Fibroblast of skin of back (primary cell): ENCODE measurements at regions not wholly inside any gene's neighbourhood (a gene's known extent, or its start where the extent isn't known, plus 50 kb on each side); places are given as distances from the start of the nearest gene placed in this dataset.

Source experiments
- DNase-seq: peaks from one replicate; pipeline ENCODE4 v3.0.0-alpha.2; 2013

DNA sequence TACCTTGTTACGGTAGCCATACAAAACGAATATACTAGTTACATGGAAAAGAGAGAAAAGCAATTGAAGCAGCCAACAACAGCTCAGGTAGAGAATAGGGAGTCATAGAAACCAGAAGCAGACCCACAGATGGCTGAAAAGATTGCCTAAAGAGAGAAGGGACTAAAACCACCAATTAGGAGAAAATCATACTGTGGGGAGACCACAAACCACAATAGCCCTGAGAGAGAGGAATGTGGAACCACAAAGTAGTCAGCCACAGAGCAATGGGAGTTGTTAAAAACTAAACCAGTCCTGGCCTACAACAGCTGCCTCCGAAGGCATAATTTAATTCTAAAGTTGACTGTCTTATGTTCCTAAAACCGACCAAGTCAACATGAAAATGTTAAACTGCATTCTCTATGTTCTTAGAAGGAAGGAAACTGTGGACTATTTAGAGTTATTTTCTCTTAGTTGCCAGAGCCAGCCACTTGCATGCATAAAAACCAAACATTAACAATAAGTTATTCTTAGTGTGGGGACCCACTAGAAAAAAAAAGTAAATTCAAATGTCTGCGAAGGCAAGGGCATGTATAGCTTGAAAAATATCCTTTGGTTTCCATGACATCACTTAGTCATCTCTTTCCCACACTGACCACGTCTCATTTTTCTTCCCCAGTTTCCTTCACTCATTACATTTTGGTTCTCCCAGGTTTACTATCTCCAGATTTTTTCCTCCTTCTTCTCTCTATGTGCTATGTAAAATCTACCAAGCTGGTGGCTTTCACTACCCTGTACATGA, 398.1 kb downstream of the NOVA1 start:
- peak; percentile 71 for DNase-seq

DNA sequence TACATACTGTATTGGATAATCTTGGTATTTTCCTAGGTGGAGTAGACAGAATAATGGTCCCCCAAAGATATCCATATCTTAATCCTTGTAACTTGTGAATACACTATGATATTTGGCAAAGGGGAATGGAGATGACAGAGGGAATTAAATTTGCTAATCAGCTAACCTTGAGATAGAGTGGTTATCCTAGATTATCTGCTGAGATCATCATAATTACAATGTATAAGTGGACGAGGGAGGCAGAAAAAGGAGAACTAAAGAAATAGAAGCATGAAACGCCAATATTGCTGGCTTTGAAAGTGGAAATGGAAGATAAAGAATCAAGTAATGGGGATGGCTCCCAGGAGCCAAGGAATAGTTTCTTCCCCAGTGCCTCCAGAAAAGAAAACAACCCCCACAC, 398.7 kb downstream of the NOVA1 start:
- DNase-seq, result no peak

DNA sequence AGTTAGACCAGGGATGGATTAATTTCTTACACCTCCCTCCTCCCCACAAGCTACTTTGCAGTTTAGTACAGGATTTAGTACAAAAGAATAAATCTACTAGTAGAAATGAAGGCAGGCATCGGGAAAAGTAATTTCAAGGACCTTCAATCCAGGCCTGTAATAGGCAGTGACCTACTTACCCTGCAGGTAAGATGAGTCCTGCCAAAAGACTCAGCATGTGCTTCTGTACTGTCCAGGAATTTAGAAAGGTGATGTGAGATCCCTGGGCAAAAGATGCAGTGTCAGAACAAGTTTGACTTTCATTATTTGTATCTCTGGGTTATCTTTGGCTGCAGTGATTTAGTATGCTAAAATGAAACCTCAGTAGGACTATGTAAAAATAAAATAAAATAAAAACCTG, 403.0 kb downstream of the NOVA1 start:
- no peak for DNase-seq

DNA sequence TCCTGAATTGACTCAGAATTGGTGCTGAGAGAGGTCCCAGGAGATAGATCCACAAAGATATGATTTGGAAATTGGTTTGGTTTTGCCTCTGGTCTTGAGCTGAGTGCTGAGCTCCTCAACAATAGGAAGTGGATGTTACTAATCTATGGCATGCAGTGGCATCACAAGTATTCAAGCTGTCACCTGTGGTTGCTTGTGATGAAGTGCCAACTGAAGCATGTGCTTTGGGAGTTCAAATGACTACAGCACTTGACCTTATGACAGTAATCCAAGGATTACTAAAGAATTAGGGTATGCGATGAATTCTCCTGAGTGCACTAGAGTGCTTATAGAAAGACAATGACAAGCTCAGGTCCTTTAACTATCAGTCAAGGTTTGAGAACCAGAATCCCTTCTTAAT, 406.2 kb downstream of the NOVA1 start:
- no peak for DNase-seq

DNA sequence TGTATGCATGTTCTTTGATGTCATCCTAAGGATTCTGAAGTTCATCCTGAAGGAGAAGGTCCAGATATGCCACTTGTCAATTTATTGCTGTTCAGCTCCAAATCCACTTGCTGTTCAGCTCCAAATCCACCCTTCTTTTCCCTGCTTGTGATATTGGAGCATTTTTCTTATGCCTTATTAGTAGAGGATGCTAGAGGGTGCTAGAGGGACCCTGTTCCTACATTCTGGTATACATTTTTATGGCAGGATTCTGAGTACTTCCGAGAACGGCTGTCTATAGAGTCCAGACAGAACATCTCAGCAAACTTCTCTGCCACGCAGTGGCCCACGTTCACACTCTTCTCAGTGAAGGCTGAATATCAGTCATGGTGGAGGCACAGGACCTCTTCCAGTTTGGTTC, 406.7 kb downstream of the NOVA1 start:
- DNase-seq, result no peak

DNA sequence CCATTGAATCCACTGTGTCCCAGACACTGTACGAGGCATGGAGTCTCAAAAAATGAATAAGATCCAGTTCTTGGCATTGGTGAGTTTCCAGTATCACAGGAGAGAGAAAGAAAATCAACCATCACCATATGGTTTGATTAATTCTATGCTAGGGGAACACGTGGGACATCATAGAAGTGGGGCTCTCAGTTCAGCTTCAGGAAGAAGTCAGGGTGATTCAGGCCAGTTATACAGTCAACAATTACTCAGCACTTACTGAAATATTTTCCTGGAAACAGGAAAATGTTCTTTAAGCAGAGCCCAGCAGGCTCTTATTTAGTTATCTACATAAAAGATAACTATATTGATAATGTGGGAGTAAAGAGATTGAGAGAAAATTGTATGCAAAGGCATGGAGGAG, 407.2 kb downstream of the NOVA1 start:
- DNase-seq, result no peak

DNA sequence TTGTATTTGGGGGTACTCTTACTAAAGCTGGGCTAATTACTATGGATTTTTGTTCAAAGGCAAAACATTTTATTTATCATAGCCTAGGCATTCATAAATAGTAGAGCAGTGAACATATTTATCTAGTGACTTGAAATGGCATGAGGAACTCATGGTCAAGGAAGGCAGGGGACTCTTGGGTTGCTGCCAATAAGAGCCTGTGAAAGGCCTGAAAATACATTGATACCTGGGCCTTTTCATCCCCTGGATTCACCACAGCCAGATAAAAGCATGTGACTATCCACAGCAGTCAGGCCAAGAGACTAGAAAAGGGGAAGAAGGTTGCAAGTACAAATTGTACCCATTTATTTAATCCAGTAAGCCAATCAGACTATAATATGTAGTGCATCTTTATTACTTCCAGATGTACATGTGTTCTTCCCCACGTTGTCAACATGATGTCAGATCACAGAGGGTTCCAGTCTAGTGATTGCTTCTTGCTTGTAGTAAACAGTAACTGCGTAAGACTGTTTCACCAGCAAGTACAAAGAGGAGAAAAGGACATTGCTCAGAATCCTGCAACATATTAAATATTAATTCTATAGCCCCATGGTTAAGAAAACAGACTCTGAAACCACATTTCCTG, 409.7 kb downstream of the NOVA1 start:
- DNase-seq, result no peak

DNA sequence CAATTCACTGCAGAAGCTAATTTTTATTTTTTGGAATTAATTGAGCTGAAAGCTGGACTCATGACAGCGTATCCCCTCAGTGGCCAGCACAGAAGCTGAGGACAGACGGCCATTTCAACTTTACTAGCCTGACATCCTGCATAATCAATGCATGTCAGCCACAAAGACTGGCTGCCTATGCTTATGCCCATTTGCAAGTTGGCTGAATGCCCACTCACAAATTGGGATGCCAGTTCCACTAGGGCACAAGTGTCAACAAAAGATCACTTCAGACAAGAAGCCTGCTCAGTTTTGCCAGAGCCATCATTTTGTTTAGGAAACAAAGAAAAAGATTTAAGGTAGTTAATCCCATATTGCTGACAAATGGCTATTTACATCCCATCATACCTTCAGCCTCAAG, 417.6 kb downstream of the NOVA1 start:
- DNase-seq, result no peak

DNA sequence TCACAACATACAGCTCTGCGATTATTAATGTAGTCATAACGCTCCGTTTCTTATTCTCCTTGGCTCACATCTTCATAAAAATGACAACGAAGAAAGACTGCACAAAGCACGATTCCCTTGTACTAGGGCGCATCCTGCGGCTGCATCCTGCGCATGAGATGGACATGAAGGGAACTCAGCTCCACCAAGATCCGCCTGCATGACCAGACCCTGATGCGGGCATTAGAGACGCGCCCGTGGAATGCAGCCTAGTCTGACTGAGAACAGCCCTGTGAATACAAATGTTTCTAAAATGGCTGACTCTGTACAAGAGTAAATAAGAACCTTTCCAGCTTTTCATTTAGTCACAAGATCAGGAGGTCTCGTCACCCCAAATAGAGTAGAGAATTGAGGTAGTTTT, 422.2 kb downstream of the NOVA1 start:
- DNase-seq, result no peak

DNA sequence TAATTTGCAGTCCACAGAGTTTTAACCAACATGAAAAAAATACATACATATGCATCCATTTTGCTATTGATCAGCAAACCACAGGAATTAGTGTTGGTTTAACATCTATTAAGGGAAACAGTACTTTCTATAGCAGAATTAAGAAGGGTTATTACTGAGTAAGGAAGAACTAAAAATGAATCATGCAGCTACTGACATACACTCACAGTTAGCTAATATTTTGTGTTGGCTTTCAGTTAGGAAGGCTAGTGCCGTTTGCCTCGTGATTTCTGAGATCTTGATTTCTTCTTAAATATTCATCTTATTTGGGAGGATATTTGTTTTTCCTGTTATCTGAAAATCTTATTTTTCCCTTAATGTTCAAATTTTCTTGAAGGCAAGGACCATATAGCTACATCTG, 423.4 kb downstream of the NOVA1 start:
- DNase-seq, result no peak

DNA sequence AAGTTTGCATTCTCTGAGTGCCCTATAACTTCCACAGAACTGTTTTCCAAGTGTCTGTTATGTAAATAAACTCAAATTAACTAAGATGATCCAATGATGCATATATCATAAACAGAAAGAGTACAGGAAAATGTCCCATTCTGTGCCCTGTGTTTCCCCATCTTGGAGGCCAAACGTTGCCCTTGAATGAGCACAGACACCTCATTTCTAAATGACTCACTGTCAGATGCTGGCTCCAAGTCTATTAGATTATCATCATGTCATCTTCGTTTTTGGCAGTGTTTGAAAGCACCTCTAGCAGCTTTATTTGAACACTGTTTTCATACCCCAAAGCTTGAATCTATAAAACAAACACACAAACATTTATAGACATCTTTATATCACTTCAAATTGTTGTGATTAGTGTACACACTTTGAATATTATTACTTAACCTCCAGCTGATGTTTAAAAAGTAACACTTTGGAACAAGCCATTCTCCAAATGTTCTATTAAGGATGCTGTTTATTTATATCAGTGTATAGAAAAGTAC, 424.2 kb downstream of the NOVA1 start:
- no peak for DNase-seq

DNA sequence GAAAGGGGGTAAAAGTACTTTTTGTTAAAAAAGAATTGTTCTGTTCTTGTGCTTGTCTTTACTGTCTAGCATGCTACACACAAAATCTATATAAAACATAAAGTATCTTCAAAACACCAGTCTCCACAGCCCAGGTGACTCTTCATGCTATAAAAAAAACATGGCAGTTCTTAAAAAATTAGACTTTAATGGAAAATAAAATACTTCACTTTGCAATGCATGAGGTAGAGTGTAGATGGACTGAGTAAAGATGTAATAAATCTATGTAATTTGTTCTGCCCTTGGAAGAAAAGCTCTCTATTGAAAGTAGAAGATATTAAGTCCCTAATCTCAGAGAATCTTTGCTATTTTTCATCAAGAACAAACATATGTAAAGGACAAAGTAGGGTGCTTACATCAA, 425.4 kb downstream of the NOVA1 start:
- no peak for DNase-seq

DNA sequence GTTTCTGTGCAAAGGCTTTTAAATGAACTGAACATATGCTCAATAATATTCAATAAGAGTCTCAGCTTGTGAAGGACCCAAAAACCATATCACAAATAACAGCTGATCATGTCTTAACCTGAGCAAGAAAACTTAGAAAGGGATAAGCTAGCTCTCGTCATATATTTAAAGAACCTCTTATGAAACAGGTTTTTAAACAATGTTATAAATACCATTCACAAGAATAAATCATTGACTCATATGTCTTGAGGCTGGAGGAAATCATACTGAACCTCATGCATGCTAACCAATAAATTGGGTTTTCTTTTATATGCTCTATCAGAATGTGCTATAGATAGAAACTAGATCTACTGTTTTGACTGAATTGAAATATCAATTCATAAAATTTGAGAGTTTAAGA, 426.9 kb downstream of the NOVA1 start:
- DNase-seq, result no peak

DNA sequence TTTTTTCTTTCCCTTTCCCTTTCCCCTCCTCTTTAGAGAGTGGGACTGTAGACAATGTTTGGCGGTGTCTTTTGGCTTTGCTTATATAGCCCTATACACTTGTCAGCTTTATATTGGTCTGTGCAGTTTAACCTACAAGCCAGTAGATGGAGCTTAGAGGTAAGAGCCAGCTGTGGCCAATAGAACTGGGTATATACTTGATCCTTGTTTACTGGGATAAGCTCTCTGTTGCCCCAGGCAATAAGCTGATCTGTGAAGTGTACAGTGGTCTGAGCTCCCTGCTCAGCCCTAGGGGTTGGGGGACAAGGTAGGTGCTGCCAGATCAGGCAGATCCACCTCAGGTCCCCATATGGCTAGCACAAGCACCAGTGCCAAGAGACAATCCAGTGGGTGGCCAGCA, 434.1 kb downstream of the NOVA1 start:
- DNase-seq, result peak; percentile 23

DNA sequence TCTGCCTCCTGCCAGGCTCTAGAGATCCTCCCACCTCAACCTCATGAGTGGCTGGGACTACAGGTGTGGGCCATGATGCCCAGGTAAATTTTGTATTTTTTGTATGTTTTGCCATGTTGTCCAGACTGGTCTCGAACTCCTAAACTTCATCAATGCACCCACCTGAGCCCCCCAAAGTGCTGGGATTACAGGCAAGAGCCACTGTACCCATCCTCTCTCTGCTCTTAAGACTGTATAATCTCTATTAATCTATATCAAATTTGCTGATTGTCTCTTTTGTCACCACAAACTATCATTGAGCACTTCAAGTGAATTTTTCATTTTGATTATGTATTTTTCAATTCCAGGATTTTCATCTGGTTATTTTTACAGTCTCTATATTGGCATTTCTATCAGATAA, 440.3 kb downstream of the NOVA1 start:
- DNase-seq, result no peak

DNA sequence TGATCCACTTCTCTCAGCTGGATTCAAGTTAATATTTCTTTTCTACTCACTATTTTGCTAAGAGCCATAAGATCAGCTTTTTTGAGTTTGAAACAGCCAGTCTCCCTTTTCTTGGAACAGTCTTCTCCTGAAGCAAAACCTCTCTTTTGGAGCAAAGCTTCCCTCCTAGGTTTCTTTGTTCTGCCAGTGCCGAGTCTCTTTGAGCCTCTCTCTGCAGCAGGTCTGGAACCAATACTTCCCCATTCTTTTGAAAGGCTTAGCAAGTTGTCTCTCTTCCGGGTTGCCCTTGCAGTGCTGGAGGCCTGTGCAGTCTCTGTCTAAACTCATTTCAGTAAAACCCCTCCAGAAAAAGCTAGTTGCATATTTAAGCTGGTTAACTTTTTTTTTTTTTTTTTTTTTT, 454.8 kb downstream of the NOVA1 start:
- no peak for DNase-seq

DNA sequence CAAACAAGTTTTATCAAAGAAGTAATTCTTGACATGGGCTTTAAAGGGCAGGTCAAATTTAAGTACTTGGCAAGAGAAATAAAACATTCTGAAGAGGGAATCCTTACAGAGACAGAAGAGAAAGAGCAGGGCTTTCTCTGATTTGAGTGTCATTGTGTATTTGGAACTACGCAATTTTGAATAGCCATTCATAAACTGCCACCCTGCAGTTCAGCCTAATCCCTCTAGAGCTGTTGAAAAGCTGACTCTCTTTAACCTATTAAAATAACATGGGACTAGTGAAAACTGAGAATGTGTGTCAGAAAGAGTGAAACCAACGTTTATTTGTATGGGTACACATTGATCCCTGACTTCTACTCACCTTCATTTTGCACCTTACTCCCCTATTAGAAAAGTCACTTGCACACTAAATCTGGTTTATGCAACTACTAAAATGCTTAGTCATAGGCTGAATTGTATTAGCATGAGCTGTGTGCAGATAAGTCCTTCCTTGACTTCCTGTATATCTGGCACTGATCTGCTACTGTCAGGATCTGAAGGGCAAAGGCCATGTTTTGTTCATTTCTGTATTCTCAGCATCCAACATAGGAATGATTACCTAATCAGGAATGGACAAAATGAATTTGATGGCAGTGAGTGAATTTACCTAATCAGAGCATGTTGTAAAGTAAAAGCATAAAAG, 458.9 kb downstream of the NOVA1 start:
- DNase-seq, result peak; percentile 23

DNA sequence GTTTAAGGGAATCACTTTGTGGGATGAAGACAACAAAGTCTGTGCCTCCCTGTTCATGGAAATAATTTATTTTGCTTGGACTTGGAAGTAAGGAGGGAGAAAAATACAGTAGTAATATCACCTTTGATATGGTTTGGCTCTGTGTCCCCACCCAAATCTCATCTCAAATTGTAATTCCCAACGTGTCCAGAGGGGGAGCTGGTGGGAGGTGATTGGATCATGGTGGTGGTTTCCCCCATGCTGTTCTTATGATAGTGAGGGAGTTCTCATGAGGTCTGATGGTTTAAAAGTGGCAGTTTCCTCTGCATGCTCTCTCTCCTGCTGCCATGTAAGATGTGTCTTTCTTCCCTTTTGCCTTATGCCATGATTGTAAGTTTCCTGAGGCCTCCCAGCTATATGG, 460.7 kb downstream of the NOVA1 start:
- no peak for DNase-seq

DNA sequence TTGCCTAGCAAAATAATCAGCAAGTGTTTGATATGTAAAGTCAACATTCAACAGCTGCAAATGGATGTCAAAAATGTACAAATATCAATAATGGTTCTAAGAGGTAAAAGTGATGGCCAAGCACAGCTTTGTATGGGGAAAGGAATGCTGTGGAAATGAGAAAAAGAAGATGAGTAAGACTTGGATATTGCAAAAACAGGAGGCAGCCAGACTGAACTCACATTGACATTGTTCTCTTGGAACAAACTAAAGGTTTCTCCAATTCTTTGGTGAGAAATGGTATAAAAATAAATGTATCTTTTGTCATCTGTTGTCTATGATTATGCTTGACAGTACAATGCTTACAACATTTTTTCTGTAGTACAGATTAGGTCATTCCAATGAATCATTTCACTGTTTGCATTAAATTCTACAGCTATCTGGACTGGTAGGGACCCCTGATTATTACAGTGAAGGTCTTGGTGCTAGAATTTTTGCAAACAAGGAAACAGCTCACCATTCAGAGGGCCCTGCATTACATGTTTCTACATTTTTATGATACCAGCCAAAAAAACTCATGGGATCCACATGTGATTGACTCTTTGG, 465.7 kb downstream of the NOVA1 start:
- no peak for DNase-seq

DNA sequence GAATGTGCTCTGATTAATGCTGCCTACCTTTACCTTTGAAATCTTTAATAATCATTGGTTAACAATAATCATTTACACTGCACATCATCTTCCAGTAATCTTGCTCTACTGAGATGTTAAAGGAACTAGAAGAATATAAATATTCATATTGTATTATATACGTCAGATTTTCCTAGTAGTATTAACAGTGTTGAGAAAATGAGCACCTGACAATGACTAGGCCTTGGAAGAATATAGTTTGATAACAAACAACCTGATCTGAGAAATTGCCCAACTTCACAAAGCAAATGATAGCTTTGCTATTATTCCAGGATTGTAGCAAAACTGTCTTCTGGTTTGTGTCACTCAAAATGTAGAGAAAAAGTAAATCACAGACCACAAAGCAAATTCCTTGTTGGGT, 467.1 kb downstream of the NOVA1 start:
- DNase-seq, result no peak

DNA sequence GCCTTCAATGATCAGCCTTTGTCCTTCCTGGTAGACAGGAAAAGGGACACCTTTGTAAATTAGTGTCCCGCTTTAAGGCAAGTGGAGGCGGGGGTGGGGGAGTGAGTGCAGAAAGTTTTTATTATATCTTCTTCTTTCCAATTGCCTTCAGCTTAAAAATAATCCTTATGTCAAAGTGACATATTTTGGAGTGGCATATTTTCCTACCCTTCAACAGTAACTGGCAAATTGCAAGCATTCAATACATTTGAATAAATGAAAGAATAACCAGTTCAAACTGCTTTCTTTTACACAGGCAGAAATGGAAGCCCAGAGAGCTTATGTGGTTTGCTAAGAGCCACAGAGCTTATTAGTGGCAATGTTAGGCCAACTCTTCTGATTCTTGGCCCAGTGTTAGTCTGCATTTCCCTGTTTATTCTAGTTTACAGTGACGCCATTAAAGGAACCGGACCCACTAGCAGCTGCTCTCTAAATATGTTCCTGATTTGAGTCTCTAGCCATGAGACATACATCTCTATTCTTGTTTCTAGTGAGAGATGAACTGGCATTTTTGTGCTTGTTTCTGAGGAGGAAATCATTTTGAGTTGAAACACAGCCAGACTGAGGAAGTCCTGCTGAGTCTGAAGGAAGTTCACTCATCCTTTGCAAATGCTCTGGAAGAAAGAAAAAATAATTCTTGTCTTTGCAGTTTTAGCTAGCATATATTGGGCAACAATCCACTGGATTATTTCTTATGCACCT, 468.7 kb downstream of the NOVA1 start:
- DNase-seq, result peak; percentile 15

DNA sequence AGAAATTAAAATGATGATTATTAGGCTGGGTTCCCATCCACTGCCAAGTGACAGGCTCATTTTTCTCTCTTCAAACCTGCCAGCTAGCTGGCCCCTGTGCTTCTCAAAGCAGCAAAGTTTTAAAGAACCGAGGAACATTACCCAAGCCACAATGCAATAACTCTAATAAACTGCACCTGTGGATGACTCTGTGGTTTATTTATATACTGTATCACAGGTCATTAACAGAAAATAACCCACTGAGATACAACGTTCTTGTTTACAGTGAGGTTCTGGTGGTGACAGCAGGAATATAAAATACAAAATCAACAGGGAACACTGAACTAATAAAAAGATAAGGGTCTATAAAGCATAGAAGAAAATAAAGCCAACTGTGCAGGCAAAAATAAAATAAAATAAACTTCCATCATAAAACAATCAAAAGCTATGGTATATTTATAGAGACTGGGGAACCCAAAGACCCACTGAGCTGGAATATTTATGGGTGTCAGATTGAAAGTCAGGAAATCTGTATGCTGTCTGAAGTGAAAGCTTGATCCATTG, 472.9 kb downstream of the NOVA1 start:
- no peak for DNase-seq
